Smooth muscle cell (in vitro differentiated cells): ENCODE measurements at regions not wholly inside any gene's neighbourhood (a gene's known extent, or its start where the extent isn't known, plus 50 kb on each side); places are given as distances from the start of the nearest gene placed in this dataset.

ENCODE experiments used
- DNase-seq: peaks from one replicate; lab custom pipeline; 2025; ENCODE audit not compliant: unreplicated experiment; lab: John Stamatoyannopoulos, UW
- H2AFZ ChIP-seq: fragments of 200-600 bp; sonication (generic); 2 replicates; pipeline ENCODE4 v1.6.0; 2016; ENCODE audit warnings: antibody characterized with exemption, low read depth, mild to moderate bottlenecking
- H3F3A ChIP-seq: fragments of 200-600 bp; sonication (generic); 2 replicates; pipeline ENCODE4 v1.6.0; 2017; ENCODE audit warnings: antibody characterized with exemption, low read depth
- H3K27ac ChIP-seq: fragments of 200-600 bp; sonication (generic); 2 replicates; pipeline ENCODE4 v1.5.1; 2016; ENCODE audit warnings: low read depth, mild to moderate bottlenecking
- H3K27me3 ChIP-seq: fragments of 200-600 bp; sonication (generic); 2 replicates; pipeline ENCODE4 v1.6.1; 2016; ENCODE audit warnings: low read depth, mild to moderate bottlenecking
- H3K36me3 ChIP-seq: fragments of 200-600 bp; sonication (generic); 2 replicates; pipeline ENCODE4 v1.5.1; 2016; ENCODE audit warnings: low read depth
- H3K4me1 ChIP-seq: fragments of 200-600 bp; sonication (generic); 2 replicates; pipeline ENCODE4 v1.5.1; 2016; ENCODE audit warnings: low read depth
- H3K4me2 ChIP-seq: fragments of 200-600 bp; sonication (generic); 2 replicates; pipeline ENCODE4 v1.6.0; 2016; ENCODE audit warnings: mild to moderate bottlenecking
- H3K4me3 ChIP-seq: fragments of 200-600 bp; sonication (generic); 2 replicates; pipeline ENCODE4 v1.5.1; 2016; ENCODE audit warnings: mild to moderate bottlenecking
- H3K79me2 ChIP-seq: fragments of 200-600 bp; sonication (generic); 2 replicates; pipeline ENCODE4 v1.6.0; 2016; ENCODE audit warnings: low read depth, mild to moderate bottlenecking
- H3K9ac ChIP-seq: fragments of 200-600 bp; sonication (generic); 2 replicates; pipeline ENCODE4 v1.6.0; 2016; ENCODE audit warnings: low read depth
- H3K9me3 ChIP-seq: fragments of 200-600 bp; sonication (generic); replicated peaks from 2 replicates; pipeline ENCODE4 v1.5.1; 2016; ENCODE audit warnings: low read depth
- H4K20me1 ChIP-seq: fragments of 200-600 bp; sonication (generic); 2 replicates; pipeline ENCODE4 v1.6.0; 2016; ENCODE audit warnings: low read depth
- CTCF ChIP-seq: fragments of 200-600 bp; sonication (generic); IDR thresholded peaks from 2 replicates; pipeline ENCODE4 v1.5.1; 2017; ENCODE audit warnings: borderline replicate concordance, mild to moderate bottlenecking, antibody characterized with exemption; ENCODE audit not compliant: insufficient read depth, poor library complexity, severe bottlenecking
- WGBS: methylation state at CpG from one replicate; pipeline ENCODE4 v1.1.7; 2016; ENCODE audit warnings: low lambda C conversion rate; 5-methylcytosine and 5-hydroxymethylcytosine counted together

- H3K9me3 ChIP-seq, result no peaks in the 10 kb centered on the region
- H3K36me3 ChIP-seq, result no peaks in the 10 kb centered on the region
Observed at GRCh38 chr2:2644040-2644439, 313.0 kb upstream of the MYT1L start.

DNA sequence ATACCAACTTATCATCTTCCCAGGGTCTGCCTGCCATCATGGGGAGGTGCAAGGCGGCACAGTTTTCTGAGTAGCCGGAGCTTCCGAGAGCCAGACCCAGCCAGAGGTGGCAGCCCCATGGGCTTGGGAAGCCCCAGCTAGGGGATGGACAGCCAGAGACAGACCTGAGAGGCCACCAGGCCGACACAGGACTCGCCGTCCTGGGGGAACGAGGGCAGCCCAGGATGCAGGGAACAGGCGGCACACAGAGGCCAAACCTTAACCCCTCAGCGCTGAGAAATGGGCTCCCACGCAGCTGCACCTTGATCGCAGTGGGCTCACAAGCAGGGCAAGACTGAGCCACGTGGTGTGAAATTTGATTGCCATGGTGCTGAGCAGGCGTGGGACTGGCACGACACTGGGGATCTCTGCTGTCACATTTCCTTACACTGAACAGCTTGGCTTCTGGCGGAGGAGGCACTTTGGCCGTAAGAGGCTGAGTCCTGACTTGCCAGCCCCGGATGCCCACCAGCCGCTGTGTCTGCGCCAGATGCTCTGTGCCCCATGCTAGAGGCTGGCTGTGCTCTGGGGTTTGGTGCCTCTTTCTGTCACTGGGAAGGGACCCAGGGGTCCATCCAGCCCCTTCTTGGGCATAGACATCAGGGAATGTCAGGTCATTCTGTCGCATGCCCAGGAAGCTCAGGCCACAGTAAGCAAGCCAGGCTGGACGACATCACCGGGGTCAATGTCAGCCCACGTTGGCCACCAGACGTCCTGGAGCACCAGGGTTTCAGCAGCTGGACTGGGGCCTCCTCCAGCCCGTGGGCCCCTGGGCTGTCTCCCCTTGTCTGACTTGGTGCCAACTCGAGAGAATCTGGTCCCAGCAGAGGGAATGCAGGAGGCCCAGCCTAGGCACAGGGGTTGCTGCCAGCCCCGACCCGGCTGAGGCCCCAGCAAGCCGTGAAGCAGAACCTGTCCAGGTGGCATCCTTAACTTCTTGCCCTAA, 312.1 kb upstream of the MYT1L start:
- Histone ChIP-seq H3K9ac (no peak overlapping the region), H3K27ac (no peak overlapping the region), H3K27me3 (no peaks in the 10 kb centered on the region), H3K4me1 (peaks cover 4% of the 10 kb centered on the region), H3K79me2 (no peaks in the 10 kb centered on the region), H3F3A (no peaks in the 10 kb centered on the region), H3K4me3 (no peak overlapping the region), H3K36me3 (no peaks in the 10 kb centered on the region), H2AFZ (no peak overlapping the region), H4K20me1 (no peaks in the 10 kb centered on the region), H3K9me3 (no peaks in the 10 kb centered on the region), H3K4me2 (no peak overlapping the region)
- DNase-seq, result no peak
- no peak for TF ChIP-seq CTCF
- 93% methylated on average over 29 of the region's 29 CpGs for WGBS

More at GRCh38 chr2:2644040-2644439, 313.0 kb upstream of the MYT1L start:
- Histone ChIP-seq H3K9ac (no peak overlapping the region), H2AFZ (no peak overlapping the region), H3K4me2 (no peak overlapping the region), H3K27me3 (no peaks in the 10 kb centered on the region), H4K20me1 (no peaks in the 10 kb centered on the region), H3K27ac (no peak overlapping the region), H3K79me2 (no peaks in the 10 kb centered on the region), H3K4me1 (peaks cover 4% of the 10 kb centered on the region), H3F3A (no peaks in the 10 kb centered on the region), H3K4me3 (no peak overlapping the region)
- no peak for TF ChIP-seq CTCF
- DNase-seq, result no peak
- WGBS, result 91% methylated on average over 1 of the region's 1 CpG

DNA sequence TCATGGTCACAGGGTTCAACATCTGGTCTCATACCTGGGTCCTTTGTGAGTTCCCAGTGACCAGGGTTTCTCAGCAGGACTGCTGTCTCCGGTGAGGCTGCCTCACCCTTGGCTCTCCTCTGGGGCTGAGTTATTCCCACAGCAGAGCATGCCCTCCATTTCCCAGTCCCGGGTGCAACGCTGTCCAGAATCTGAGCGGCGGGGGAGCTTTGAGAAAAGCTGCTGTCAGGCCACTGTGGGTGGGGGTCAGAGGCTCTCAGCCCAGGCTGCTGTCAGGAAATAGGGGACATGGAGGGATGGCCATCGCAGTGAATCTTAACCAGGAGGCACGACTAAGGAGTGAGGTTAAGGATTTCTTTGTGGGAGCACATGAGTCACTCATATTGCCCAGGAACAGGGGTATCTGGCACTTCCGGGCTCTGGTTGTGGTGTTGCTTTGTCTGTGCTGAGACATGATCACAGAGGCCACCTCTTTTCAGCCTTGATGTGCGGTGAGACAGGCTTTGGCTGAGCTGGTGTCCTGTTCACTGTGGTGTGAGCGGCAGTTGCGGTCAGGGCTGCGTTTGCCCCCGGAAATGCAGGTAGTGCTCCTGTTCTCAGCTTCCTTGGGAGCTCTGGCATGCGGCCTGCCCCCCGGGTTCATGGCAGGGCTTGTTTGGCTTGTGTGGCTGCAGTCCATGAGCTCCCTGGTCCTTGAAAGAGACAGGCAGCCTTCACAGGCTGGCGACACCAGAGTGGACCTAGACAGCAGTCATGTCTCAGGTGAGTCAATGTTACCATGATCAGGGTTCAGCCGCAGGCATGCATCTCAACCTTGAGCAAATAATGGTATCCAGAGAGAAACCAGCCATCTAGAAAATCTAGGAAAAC, 310.7 kb upstream of the MYT1L start:
- no peak for DNase-seq
- no peak overlapping the region for H3K9ac ChIP-seq
- no peaks in the 10 kb centered on the region for H4K20me1 ChIP-seq
- 88% methylated on average over 17 of the region's 17 CpGs for WGBS
- H3K4me3 ChIP-seq, result no peak overlapping the region
- H3K27me3 ChIP-seq, result no peaks in the 10 kb centered on the region
- no peak overlapping the region for H2AFZ ChIP-seq
- H3K79me2 ChIP-seq, result no peaks in the 10 kb centered on the region
- H3K36me3 ChIP-seq, result no peaks in the 10 kb centered on the region
- no peak overlapping the region for H3K27ac ChIP-seq
- TF ChIP-seq CTCF, result no peak
- H3K9me3 ChIP-seq, result no peaks in the 10 kb centered on the region
- H3F3A ChIP-seq, result no peaks in the 10 kb centered on the region
- no peaks in the 10 kb centered on the region for H3K4me1 ChIP-seq
- no peak overlapping the region for H3K4me2 ChIP-seq
